HG02642 (cell line): ENCODE measurements at regions not wholly inside any gene's neighbourhood (a gene's known extent, or its start where the extent isn't known, plus 50 kb on each side); places are given as distances from the start of the nearest gene placed in this dataset.
"Not testable (repeated sequence)": the region's sequence is repeated elsewhere in the genome, so short reads cannot be mapped to it uniquely, and the experiment has no call there.

ENCODE experiments used
- ATAC-seq: cut with Tn5 transposase; IDR thresholded peaks from one replicate; pipeline ENCODE4 v1.9.1; 2021; ENCODE audit warnings: mild to moderate bottlenecking; ENCODE audit not compliant: unreplicated experiment, poor library complexity

- ATAC-seq: no peak
Observed at GRCh38 chr4:33090910-33091309, 2370.7 kb downstream of the PCDH7 start.

DNA sequence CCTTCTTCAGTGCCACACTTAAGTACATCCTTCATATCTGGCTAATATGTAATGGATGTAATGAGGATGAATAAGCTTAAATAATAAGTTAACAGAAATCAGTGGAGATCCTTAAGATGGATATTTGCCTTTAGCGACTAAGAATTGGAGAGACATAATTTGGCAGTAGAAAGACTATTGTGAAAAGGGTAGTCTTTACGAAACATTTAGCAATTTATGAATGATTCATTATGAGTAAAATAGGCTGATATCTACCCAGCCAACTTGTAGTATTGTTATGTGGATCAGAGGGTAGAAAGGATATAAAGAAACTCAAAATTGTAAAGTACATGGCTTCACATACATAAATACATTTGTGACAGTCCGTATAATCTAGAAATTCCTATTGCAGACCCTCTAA, 2371.8 kb downstream of the PCDH7 start:
- ATAC-seq: no peak

GRCh38 chr4:33104273-33104672, 2384.1 kb downstream of the PCDH7 start:
- peak; percentile 78 for ATAC-seq

- ATAC-seq: no peak
Observed at GRCh38 chr4:33107814-33108213, 2387.6 kb downstream of the PCDH7 start.

GRCh38 chr4:33111117-33111516, 2390.9 kb downstream of the PCDH7 start:
- no peak for ATAC-seq

- no peak for ATAC-seq
Observed at GRCh38 chr4:33116871-33117270, 2396.7 kb downstream of the PCDH7 start.

GRCh38 chr4:33126002-33126401, 2405.8 kb downstream of the PCDH7 start:
- ATAC-seq: no peak

GRCh38 chr4:33130662-33131061, 2410.5 kb downstream of the PCDH7 start:
- ATAC-seq: not testable (repeated sequence)

DNA sequence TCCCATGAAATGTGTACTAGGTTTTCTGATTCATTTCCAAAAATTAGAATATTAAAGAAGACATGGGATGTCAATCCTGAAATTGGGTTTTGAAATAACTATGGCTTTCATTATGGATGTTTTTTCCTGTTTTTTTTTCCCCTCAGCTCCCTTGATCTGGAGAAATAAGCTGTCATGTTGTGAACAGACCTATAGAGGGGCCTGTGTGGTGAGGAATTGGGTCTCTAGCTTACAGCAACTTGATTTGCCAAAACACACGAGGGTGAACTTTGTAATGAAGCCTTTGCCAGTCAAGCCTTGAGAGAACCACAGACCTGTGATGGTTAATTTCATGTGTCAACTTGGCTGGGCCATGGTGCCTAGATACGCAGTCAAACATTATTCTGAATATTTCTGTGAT, 2413.6 kb downstream of the PCDH7 start:
- ATAC-seq: no peak

DNA sequence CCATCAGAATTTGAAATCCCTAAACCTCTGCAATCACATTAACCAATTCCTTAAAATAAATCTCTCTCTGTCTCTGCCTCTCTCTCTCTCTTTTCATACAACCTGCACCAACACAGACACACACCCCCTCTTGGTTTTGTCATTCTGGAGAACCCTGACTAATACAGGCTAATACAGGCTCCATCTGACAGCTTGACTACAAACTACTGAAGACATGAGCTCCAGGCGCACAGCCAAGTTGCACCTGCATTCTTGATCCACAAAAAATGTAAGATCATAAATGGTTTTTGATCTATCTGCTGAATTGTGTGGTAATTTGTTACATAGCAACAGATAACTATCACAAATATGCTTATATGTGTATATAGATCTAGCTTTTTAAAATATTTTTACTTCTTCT, 2414.2 kb downstream of the PCDH7 start:
- no peak for ATAC-seq

DNA sequence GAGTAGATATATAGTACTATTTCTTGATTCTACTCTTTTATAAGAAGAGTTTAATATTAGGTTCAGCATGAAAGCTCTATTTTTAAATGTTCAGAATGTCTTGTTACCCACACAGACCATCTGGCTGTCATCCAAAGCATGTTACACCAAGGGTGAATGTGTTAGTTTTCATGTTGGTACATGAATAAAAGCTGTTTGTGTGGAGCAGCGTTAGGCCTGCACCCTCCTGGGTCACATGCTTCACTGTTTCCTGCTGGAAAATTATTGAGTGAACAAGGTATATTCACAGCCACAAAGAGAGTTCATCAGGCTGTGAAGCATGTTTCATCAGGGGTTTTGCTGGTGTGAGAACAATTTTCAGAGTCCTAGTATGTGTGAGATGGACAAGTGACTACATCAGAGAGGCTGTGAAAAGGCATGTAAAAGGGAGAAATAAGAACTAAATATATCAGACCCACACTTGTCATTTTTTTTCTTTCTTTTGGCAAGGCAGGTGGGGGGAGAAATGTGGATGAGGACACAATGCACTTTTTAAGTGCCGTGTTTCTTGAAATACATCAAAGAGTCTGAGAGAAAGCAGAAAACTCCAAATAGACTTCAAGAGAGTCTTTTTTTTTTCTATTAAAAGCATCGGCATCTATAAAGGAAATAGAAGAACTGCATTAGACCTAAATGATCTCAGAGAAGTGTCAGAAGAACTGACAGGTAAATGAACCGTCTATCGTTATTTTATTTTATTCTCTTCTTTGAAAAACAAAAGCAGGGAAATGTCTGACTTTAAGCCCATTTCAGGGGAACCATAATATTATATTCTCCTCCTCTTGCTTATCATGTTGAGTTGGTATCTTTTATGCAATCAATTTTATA, 2429.7 kb downstream of the PCDH7 start:
- no peak for ATAC-seq

- no peak for ATAC-seq
Observed at GRCh38 chr4:33150525-33150910, 2430.3 kb downstream of the PCDH7 start.

GRCh38 chr4:33160126-33160525, 2440.0 kb downstream of the PCDH7 start:
- peak; percentile 46 for ATAC-seq

DNA sequence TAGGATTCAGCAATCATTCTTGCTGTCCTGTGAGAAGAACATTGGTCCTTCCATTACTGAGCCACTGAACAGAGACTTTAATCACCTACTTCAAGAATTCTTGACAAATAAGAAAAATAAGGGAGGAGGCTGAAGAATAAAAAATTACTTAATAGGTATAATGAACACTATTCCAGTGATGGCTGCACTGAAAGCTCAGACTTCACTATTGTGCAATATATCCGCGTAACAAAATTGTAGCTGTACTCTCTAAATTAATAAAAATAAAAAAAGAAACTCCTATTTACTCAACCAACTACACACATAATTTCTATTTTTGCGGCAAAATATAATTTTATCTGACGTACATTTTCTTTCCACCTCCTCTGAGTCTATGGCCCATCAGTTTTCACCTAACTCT, 2441.0 kb downstream of the PCDH7 start:
- no peak for ATAC-seq

DNA sequence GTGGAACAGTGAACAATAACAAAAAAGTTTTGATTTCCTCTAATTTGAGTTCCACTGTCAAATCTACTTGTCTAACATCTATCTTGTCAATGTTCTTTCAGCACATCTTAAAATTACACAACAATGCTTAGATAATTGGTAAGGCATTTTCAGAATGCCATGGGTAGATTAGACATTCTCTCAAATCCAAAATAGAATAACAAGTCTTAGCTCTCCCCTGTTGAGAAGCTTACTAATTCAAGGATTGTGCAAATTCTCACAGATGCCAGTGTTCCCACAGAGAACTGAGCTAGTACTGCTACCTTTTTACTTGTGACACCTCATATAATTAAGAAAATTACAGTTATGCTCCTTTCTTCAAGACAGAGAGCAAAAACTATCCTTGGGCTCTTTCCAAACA, 2442.0 kb downstream of the PCDH7 start:
- no peak for ATAC-seq

DNA sequence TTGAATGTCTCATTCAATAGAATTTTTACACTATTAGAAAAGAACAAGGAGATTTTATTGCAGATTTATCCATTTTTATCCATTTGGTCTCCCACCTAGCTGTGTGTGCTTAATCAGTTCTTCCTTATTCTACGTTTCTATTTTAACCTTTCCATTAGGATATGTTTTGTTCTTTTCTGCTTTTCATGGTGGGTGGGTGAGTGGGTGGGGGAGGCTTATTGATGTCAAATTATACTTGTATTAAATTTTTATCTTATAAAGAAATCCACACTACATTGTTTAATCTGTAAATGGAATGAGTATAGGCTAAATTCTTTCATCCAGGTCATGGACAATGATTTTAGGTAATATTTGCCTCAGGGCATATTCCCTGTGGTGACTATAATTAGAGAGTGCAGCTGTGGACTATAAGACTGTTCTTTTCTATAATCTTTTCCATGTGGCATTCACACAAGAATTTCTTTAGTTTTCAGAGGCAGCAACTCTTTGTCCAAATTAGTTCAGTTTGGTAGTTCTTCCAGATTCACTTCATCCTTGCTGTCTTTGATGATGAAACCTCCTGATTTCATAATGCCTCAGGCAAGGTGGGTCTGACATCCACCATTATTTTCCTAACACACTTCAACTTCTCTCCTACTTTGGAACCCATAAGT, 2451.8 kb downstream of the PCDH7 start:
- ATAC-seq: no peak

DNA sequence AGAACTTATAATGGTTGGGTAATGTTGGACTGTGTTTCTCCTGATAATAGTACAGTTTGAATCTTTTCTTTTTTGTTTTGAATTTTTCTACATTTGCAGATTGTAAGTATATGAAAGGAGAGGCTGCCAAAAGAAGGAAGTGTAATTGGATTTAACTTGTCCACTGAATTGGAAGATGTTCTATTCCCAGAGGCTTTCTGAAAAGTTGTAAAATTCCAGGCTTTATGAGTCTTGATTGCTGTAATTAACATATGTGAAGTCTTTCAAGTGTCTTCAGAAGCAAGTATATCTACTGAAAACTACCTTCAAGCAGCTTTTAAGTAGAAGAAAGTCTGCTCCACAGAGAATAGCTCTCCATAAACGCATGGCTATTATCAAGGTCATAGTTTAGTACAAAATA, 2456.4 kb downstream of the PCDH7 start:
- ATAC-seq: no peak

DNA sequence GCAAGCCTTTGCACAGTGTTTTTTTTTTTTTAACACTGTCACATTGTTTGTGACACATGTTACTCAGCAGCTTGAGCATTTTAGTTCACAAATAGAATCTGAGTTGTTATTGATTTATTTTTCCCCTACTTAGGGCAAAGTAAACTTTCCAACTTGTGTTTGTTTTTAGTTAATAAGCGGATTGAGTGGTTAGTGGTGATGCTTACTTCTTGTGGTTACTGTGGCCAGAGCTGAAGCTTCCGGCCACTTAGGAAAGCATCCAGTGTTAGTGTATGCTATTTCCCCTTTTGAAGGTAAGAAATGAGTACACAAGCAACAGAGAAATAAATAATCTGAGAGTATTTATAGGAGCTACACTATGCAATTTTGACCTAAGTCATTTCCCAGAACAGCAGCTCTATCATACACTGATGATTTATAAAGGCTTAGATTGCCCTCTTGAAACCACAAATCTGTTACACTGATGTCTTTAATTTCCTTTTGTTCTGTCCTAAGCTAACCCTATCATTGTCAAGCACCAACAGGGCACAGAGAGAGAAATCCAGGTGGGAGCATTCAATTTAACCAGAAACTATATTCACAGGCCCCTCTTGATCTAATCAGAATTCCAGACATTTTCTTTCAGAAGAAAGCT, 2464.6 kb downstream of the PCDH7 start:
- peak; percentile 92 for ATAC-seq

GRCh38 chr4:33187035-33187434, 2466.9 kb downstream of the PCDH7 start:
- peak; percentile 50 for ATAC-seq

- no peak for ATAC-seq
Observed at GRCh38 chr4:33188733-33189132, 2468.6 kb downstream of the PCDH7 start.

DNA sequence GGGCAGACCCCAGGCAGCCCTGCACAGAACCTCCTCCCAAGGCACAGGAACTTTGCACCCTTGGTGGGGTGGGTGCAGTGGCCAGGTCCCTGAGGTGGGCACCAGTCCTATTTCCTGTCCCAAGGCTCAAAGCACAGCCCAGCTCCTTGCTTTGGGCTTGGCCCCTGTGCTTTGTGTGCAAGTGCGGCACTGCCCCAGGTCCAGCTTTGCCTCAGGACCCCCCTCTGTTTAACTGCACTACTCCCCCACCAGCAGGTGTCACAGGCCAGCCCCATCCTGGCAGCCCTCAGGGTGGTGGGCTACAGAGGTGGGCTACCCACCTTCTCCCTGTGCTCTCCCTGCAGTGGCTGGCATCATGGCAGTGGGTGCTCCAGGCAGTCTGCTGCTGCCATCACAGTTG, 2469.0 kb downstream of the PCDH7 start:
- ATAC-seq: no peak
